GM19467 (cell line): ENCODE measurements at regions not wholly inside any gene's neighbourhood (a gene's known extent, or its start where the extent isn't known, plus 50 kb on each side); places are given as distances from the start of the nearest gene placed in this dataset.
"Not testable (repeated sequence)": the region's sequence is repeated elsewhere in the genome, so short reads cannot be mapped to it uniquely, and the experiment has no call there.

ENCODE experiments used
- ATAC-seq: cut with Tn5 transposase; IDR thresholded peaks from one replicate; pipeline ENCODE4 v1.9.1; 2021; ENCODE audit warnings: mild to moderate bottlenecking, moderate library complexity; ENCODE audit not compliant: unreplicated experiment

- ATAC-seq = no peak
Observed at GRCh38 chr14:98189062-98189461, 1082.9 kb downstream of the BCL11B start.

GRCh38 chr14:98189511-98189910 lies 1082.5 kb downstream of the BCL11B start:
- no peak for ATAC-seq

GRCh38 chr14:98189944-98190343 lies 1082.1 kb downstream of the BCL11B start:
- no peak for ATAC-seq

- no peak for ATAC-seq
Observed at GRCh38 chr14:98192946-98193345, 1079.1 kb downstream of the BCL11B start.

- no peak for ATAC-seq
Observed at GRCh38 chr14:98194821-98195220, 1077.2 kb downstream of the BCL11B start.

- ATAC-seq = no peak
Observed at GRCh38 chr14:98195256-98195655, 1076.7 kb downstream of the BCL11B start.

- no peak for ATAC-seq
Observed at GRCh38 chr14:98197933-98198332, 1074.1 kb downstream of the BCL11B start.

GRCh38 chr14:98198385-98198784 lies 1073.6 kb downstream of the BCL11B start:
- no peak for ATAC-seq

- no peak for ATAC-seq
Observed at GRCh38 chr14:98200601-98201000, 1071.4 kb downstream of the BCL11B start.

- no peak for ATAC-seq
Observed at GRCh38 chr14:98203421-98203820, 1068.6 kb downstream of the BCL11B start.

- no peak for ATAC-seq
Observed at GRCh38 chr14:98204139-98204538, 1067.9 kb downstream of the BCL11B start.

- ATAC-seq = no peak
Observed at GRCh38 chr14:98207415-98207814, 1064.6 kb downstream of the BCL11B start.

GRCh38 chr14:98208211-98208611 lies 1063.8 kb downstream of the BCL11B start:
- ATAC-seq = no peak

- ATAC-seq = no peak
Observed at GRCh38 chr14:98208943-98209342, 1063.1 kb downstream of the BCL11B start.

GRCh38 chr14:98210045-98210672 lies 1061.8 kb downstream of the BCL11B start:
- ATAC-seq = no peak

- no peak for ATAC-seq
Observed at GRCh38 chr14:98217530-98217929, 1054.5 kb downstream of the BCL11B start.

- no peak for ATAC-seq
Observed at GRCh38 chr14:98218218-98218617, 1053.8 kb downstream of the BCL11B start.

GRCh38 chr14:98219638-98220037 lies 1052.4 kb downstream of the BCL11B start:
- ATAC-seq = no peak

- no peak for ATAC-seq
Observed at GRCh38 chr14:98223106-98223505, 1048.9 kb downstream of the BCL11B start.

- not testable (repeated sequence) for ATAC-seq
Observed at GRCh38 chr14:98223710-98224109, 1048.3 kb downstream of the BCL11B start.

- ATAC-seq = no peak
Observed at GRCh38 chr14:98226411-98226810, 1045.6 kb downstream of the BCL11B start.

- ATAC-seq = no peak
Observed at GRCh38 chr14:98227000-98227726, 1044.8 kb downstream of the BCL11B start.

GRCh38 chr14:98227727-98228111 lies 1044.3 kb downstream of the BCL11B start:
- ATAC-seq = no peak
